Stimulated activated CD8-positive, alpha-beta memory T cell treated with anti-CD3 and anti-CD28 coated beads, Interleukin-7, amount 100 ng/mL, for 24 hours (primary cell): ENCODE measurements at regions not wholly inside any gene's neighbourhood (a gene's known extent, or its start where the extent isn't known, plus 50 kb on each side); places are given as distances from the start of the nearest gene placed in this dataset.
"Not testable (repeated sequence)": the region's sequence is repeated elsewhere in the genome, so short reads cannot be mapped to it uniquely, and the experiment has no call there.

Experiments
- DNase-seq: peaks from one replicate; pipeline ENCODE4 v3.0.0-alpha.2; 2020; ENCODE audit warnings: low read depth

GRCh38 chr15:26126070-26126469 is 262.9 kb upstream of the ATP10A start:
- no peak for DNase-seq

DNA sequence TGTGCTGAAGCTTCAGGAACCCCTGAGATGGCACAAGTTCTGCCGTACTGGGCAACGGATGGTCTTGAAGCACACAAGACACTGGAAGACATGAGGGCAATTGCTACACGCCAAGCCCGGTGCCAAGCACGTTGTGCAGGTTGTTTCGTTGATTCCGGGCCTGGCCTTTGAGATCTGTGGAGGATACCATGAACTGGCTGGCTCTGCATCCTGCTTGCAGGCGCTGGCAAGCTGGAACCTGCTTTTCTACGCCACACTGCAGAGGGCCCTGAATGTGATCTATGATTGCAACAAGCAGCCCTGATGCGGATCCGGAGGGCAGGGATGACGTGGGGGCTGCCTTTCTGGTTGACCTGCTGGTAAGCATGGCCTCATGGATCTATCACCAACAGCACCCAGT is 262.5 kb upstream of the ATP10A start:
- no peak for DNase-seq

- DNase-seq, result no peak
These were observed 256.2 kb upstream of the ATP10A start for GRCh38 chr15:26119322-26119721.

DNA sequence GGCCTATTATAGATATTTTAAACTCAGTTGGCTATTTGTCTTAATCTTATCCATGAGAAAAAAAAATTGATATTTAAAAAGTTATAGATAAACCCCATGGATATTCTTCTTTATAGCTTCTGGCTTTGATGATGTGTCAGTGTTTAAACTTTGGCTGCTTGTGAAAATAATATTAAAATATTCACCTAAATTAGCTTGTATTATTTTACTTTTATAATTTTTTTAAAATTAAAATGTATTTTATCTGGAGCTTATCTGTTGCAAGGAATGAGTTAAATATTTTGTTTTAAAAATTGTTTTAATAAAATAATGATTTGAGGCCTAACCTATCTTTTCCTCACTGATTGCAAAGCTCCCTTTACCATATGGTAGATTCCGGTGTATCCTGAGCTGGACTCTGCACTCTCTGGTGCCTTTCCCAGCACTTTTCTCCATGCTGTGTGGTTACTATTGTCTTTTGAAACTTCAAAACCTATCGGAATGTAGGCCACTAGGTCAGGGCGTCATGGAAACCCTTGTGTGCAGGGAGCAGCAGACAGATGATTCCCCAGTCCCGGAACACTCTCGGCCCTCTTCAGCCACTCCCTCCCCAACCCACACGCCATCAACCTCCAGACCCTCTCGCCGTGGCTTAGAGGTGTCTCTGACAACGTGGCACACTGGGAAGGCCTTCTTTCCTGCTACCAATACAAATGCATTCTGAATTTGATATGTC is 252.3 kb upstream of the ATP10A start:
- DNase-seq, result no peak

- not testable (repeated sequence) for DNase-seq
These were observed 251.0 kb upstream of the ATP10A start for GRCh38 chr15:26114128-26114527.

DNA sequence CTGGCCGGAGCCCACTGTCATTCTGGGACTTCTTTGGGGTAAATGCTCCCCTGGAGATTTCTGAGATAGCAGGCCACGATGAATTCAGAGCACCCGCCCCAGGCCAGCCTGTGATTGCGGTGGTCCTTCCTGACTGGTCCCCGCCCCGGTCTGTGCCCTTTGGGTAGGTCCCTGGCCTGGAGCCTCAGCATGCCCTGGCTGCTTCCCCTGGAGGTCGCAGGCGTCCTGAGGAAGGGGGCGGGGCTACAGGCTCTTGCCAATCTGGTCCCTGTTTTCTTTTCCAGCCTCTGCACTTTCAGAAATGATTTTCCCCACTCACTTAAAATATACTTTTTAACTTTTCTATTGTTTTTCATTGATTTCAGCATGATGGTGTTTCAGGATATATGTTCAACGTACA is 250.2 kb upstream of the ATP10A start:
- no peak for DNase-seq

DNA sequence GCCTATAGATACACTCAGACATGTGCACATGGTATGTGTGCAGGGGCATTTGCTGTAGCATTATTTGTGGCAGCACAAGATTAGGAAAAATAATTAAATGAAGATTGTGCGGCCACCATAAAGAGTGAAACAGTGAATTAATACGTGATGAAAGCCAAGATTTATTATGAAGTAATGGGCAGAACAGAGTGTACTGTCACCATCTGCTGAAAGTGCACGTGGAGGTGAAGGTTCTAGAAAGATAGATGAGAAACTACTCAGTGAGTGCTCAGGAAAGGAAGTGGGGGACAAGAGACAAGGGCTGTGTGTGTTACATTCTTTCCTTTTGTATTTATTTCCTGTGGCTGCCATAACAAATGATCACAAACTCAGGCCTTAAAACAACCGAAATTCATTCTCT is 246.1 kb upstream of the ATP10A start:
- DNase-seq, result no peak

GRCh38 chr15:26106556-26106955 is 243.4 kb upstream of the ATP10A start:
- DNase-seq, result no peak

DNA sequence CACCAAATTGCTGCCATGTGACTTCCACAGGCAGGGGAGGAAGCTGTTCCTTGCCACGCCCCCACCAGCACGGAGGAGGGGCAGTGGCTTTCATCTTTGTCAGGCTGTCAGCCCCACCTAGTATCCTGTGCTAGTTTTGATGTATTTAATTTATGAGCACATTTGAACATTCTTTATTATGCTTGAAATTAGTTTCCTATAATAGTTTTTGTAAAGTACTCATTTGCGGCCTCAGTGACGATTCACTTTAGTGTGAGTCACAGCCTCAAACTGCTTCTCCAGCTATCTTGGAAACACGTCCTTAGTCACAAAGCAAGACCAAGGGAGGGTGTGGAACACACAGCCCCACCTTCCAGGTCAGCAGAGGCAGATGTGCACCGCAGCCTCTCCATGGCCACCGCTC is 239.9 kb upstream of the ATP10A start:
- DNase-seq, result no peak

- DNase-seq, result no peak
These were observed 239.2 kb upstream of the ATP10A start for GRCh38 chr15:26102365-26102764.

GRCh38 chr15:26101443-26101842 is 238.3 kb upstream of the ATP10A start:
- DNase-seq, result no peak

GRCh38 chr15:26098801-26099200 is 235.7 kb upstream of the ATP10A start:
- DNase-seq, result no peak

DNA sequence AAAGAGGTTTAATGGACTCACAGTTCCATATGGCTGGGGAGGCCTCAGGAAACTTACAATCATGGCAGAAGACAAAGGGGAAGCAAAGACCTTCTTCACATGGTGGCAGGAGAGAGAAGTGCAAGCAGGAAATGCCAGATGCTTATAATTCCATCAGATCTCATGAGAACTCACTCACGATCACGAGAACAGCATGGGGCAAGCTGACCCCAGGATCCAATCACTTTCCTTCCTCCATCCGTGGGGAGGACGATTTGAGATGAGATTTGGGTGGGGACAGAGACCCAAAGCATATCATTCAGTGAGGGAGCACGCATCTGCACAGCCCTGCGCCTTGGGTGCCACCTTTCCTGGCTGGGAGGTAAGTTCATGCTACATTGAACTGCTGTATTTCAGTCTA is 234.1 kb upstream of the ATP10A start:
- no peak for DNase-seq

DNA sequence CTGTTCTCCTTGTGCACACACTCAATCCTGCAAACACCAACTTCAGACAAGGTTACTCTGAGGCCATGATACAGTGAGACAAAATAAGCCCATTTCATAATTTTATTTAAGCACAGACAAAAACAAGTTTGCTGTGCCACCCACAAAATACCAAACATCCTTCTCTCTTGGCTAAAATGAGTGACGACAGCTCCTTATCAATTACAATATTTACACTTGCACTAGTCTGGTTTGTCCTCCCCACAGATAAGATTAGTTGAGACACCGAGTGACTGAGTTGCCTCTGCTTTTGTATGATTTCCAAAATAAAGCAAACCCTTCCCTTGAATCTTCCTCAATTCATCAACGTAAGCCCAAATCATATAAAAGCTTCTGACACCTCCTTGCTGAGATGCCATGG is 233.5 kb upstream of the ATP10A start:
- DNase-seq, result no peak

- no peak for DNase-seq
These were observed 232.7 kb upstream of the ATP10A start for GRCh38 chr15:26095710-26096330.

- DNase-seq, result no peak
These were observed 228.1 kb upstream of the ATP10A start for GRCh38 chr15:26091184-26091583.

GRCh38 chr15:26087881-26088280 is 224.8 kb upstream of the ATP10A start:
- no peak for DNase-seq

- no peak for DNase-seq
These were observed 224.3 kb upstream of the ATP10A start for GRCh38 chr15:26087395-26087794.

- DNase-seq, result no peak
These were observed 221.6 kb upstream of the ATP10A start for GRCh38 chr15:26084771-26085170.

DNA sequence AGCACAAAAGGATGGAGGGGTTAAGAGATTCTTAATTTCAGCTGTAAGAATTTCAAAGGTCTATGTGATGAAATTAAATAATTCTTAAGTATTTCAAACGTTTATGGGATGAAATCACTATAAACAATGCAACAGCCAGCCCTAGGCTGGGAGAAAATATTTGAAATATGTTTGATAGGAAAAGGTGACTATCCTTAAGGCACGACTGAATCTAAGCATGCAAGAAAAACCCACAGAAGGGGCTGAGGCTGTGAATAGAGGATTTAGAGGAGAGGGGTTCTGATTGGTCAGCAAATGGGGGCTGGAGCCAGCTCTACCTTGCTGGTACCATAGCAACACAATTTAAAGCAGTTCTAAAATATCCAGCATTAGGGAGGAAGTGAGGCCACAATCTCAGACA is 220.8 kb upstream of the ATP10A start:
- no peak for DNase-seq

GRCh38 chr15:26083457-26083856 is 220.3 kb upstream of the ATP10A start:
- no peak for DNase-seq

- DNase-seq, result peak; percentile 85
These were observed 219.3 kb upstream of the ATP10A start for GRCh38 chr15:26082221-26083109.

DNA sequence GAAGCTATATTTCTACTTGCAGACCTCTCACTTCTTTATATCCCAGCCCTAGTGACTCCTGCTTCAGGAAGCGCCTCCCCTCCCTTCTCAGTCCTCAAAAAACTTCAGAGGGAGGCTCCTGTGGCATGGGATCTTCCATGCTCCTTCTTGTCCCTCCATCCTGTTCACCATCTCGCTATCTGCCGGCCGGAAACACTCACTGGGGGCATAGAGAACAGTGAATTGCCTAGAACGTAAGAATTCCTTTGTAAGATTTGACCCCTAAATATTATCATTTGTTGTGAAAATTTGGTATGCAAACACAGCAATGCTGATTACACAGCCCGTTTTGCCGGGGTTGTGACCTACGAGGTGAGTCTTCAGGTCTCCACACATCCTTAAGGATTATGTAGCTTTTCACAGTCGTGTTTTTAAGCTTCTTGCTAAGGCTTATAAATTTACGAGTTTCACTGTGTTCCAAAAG is 218.7 kb upstream of the ATP10A start:
- DNase-seq, result no peak
